Vagina (tissue), 2 donors: ENCODE measurements at regions not wholly inside any gene's neighbourhood (a gene's known extent, or its start where the extent isn't known, plus 50 kb on each side); places are given as distances from the start of the nearest gene placed in this dataset.

ENCODE experiments used
- DNase-seq, 2 donors: peaks; one replicate each; pipeline ENCODE4 v3.0.0-alpha.2; 2017; ENCODE audit errors: extremely low spot score in 2 of 2
- H3K27ac ChIP-seq: fragments of 200-600 bp; sonication (generic); one replicate; pipeline ENCODE4 v1.5.1; 2019
- H3K27me3 ChIP-seq: fragments of 200-600 bp; sonication (generic); one replicate; pipeline ENCODE4 v1.5.1; 2019
- H3K36me3 ChIP-seq, 2 donors: fragments of 200-600 bp; sonication (generic); one replicate each; pipeline ENCODE4 v1.5.1; 2017 to 2019
- H3K4me1 ChIP-seq: fragments of 200-600 bp; sonication (generic); one replicate; pipeline ENCODE4 v1.5.1; 2019
- H3K4me3 ChIP-seq, 2 donors: fragments of 200-600 bp; sonication (generic); 1 replicate in 1 of 2; 2 replicates in 1 of 2; pipeline ENCODE4 v1.5.1; 2016 to 2019
- H3K9me3 ChIP-seq: fragments of 200-600 bp; sonication (generic); one replicate; pipeline ENCODE4 v1.5.1; 2019
- CTCF ChIP-seq, 3 experiments: fragments of 450-650 bp in 2 of 3; fragments of 200-600 bp in 1 of 3; sonication (generic) in 1 of 3; IDR thresholded peaks; one replicate each; pipeline ENCODE4 v1.5.1; 2017 to 2019; ENCODE audit warnings: antibody characterized with exemption in 3 of 3, mild to moderate bottlenecking in 2 of 3, moderate library complexity in 2 of 3
- POLR2A ChIP-seq, 2 donors: fragments of 450-650 bp; IDR thresholded peaks; one replicate each; pipeline ENCODE4 v1.6.1; 2017; ENCODE audit warnings: antibody characterized with exemption in 2 of 2, mild to moderate bottlenecking in 2 of 2, moderate library complexity in 2 of 2
- POLR2AphosphoS5 ChIP-seq, 2 donors: sonication (generic); formaldehyde crosslinking; IDR thresholded peaks; one replicate each; pipeline ENCODE4 v1.9.0; 2017; ENCODE audit warnings: antibody characterized with exemption in 2 of 2, mild to moderate bottlenecking in 2 of 2, low read depth in 1 of 2; ENCODE audit not compliant: insufficient read depth in 1 of 2
- intact Hi-C: fragments of 100-400 bp; cut with DNase I; formaldehyde crosslinking; loops from one replicate; pipeline ENCODE4 v1.15.1; 2023

- no peak for DNase-seq
- TF ChIP-seq POLR2A (IDR thresholded peaks at IDR 0.05) (no peak), CTCF (IDR thresholded peaks at IDR 0.05) (no peak), POLR2AphosphoS5 (IDR thresholded peaks at IDR 0.05; ENCODE audit: insufficient read depth in 1 of 2, low read depth in 1 of 2) (no peak)
- Histone ChIP-seq H3K36me3 (no peaks in the 10 kb centered on the region), H3K4me1 (no peaks in the 10 kb centered on the region), H3K4me3 (no peak overlapping the region), H3K27ac (no peak overlapping the region), H3K27me3 (no peaks in the 10 kb centered on the region), H3K9me3 (no peaks in the 10 kb centered on the region)
- intact Hi-C loops = no loop called here
These were observed 80.2 kb upstream of the NFE2L3 start for GRCh38 chr7:26071622-26072456.

GRCh38 chr7:26073041-26073440 is 79.0 kb upstream of the NFE2L3 start:
- no peak for DNase-seq
- Histone ChIP-seq H3K27me3 (no peaks in the 10 kb centered on the region), H3K27ac (no peak overlapping the region), H3K36me3 (no peaks in the 10 kb centered on the region), H3K9me3 (no peaks in the 10 kb centered on the region), H3K4me1 (no peaks in the 10 kb centered on the region), H3K4me3 (no peak overlapping the region)
- no peak for TF ChIP-seq POLR2AphosphoS5 (IDR thresholded peaks at IDR 0.05; ENCODE audit: insufficient read depth in 1 of 2, low read depth in 1 of 2)
- TF ChIP-seq CTCF (IDR thresholded peaks at IDR 0.05) = no peak
- no peak for TF ChIP-seq POLR2A (IDR thresholded peaks at IDR 0.05)
- intact Hi-C loops = no loop called here

- intact Hi-C loops = no loop called here
- Histone ChIP-seq H3K4me3 (no peak overlapping the region), H3K27ac (no peak overlapping the region), H3K36me3 (no peaks in the 10 kb centered on the region), H3K27me3 (no peaks in the 10 kb centered on the region), H3K9me3 (no peaks in the 10 kb centered on the region), H3K4me1 (no peaks in the 10 kb centered on the region)
- TF ChIP-seq POLR2A (IDR thresholded peaks at IDR 0.05) = no peak
- TF ChIP-seq CTCF (IDR thresholded peaks at IDR 0.05) = no peak
- no peak for TF ChIP-seq POLR2AphosphoS5 (IDR thresholded peaks at IDR 0.05; ENCODE audit: insufficient read depth in 1 of 2, low read depth in 1 of 2)
- no peak for DNase-seq
These were observed 77.1 kb upstream of the NFE2L3 start for GRCh38 chr7:26074919-26075318.

- Histone ChIP-seq H3K4me1 (no peaks in the 10 kb centered on the region), H3K27me3 (no peaks in the 10 kb centered on the region), H3K36me3 (no peaks in the 10 kb centered on the region), H3K4me3 (no peak overlapping the region), H3K27ac (no peak overlapping the region), H3K9me3 (no peaks in the 10 kb centered on the region)
- no peak for TF ChIP-seq POLR2A (IDR thresholded peaks at IDR 0.05)
- no peak for TF ChIP-seq POLR2AphosphoS5 (IDR thresholded peaks at IDR 0.05; ENCODE audit: insufficient read depth in 1 of 2, low read depth in 1 of 2)
- no peak for TF ChIP-seq CTCF (IDR thresholded peaks at IDR 0.05)
- intact Hi-C loops = no loop called here
- no peak for DNase-seq
These were observed 75.3 kb upstream of the NFE2L3 start for GRCh38 chr7:26076691-26077090.
